ENCODE measurements at regions not wholly inside any gene's neighbourhood (a gene's known extent, or its start where the extent isn't known, plus 50 kb on each side); places are given as distances from the start of the nearest gene placed in this dataset.

DNA sequence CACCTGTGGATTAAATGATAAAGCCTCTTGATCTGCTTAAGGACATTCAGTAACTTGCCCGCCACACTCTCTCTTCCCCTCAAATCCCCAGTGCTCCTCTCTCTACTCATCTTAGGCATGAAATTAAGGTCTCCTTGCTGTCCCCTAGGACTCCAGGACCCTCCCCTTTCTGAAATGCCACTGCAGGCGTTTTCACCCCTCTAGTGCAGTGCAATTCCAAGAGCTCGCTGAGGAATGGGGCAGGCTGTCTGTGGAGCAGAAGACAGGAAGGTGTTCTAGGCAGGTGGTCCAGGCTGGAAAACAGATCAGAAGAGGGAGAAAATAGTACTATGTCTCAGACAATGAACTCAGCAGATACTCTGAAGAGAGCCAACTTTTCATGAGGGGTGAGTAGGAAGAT, 55.8 kb upstream of the ARHGAP42 start:
- TF ChIP-seq, protein P1, sequence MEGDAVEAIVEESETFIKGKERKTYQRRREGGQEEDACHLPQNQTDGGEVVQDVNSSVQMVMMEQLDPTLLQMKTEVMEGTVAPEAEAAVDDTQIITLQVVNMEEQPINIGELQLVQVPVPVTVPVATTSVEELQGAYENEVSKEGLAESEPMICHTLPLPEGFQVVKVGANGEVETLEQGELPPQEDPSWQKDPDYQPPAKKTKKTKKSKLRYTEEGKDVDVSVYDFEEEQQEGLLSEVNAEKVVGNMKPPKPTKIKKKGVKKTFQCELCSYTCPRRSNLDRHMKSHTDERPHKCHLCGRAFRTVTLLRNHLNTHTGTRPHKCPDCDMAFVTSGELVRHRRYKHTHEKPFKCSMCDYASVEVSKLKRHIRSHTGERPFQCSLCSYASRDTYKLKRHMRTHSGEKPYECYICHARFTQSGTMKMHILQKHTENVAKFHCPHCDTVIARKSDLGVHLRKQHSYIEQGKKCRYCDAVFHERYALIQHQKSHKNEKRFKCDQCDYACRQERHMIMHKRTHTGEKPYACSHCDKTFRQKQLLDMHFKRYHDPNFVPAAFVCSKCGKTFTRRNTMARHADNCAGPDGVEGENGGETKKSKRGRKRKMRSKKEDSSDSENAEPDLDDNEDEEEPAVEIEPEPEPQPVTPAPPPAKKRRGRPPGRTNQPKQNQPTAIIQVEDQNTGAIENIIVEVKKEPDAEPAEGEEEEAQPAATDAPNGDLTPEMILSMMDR (IDR thresholded peaks at IDR 0.05) = no peak
- no peak for TF ChIP-seq REST (IDR thresholded peaks at IDR 0.05; ENCODE audit: insufficient read depth in 1 of 2, low read depth in 2 of 2, low read length in 1 of 2)
- no peak for TF ChIP-seq POLR2AphosphoS5 (IDR thresholded peaks at IDR 0.05; ENCODE audit: low read depth, low read length)
- TF ChIP-seq TCF7L2 (IDR thresholded peaks at IDR 0.05; ENCODE audit: low read depth, low read length) = no peak

Measured in Panc1 (cell line).